Endodermal cell (in vitro differentiated cells): ENCODE measurements at regions not wholly inside any gene's neighbourhood (a gene's known extent, or its start where the extent isn't known, plus 50 kb on each side); places are given as distances from the start of the nearest gene placed in this dataset.

Source experiments
- DNase-seq: peaks from one replicate; pipeline ENCODE4 v3.0.0-alpha.2; 2017
- H3K27ac ChIP-seq: 2 replicates; pipeline ENCODE4 v1.5.1; 2013; ENCODE audit warnings: mild to moderate bottlenecking, low read depth, low read length, moderate library complexity
- H3K27me3 ChIP-seq: 2 replicates; pipeline ENCODE4 v1.6.1; 2013; ENCODE audit warnings: mild to moderate bottlenecking, low read length, moderate library complexity; ENCODE audit not compliant: insufficient read depth, control insufficient read depth, poor library complexity, severe bottlenecking
- H3K36me3 ChIP-seq: 2 replicates; pipeline ENCODE4 v1.7.0; 2013; ENCODE audit warnings: mild to moderate bottlenecking, low read length, moderate library complexity; ENCODE audit not compliant: control insufficient read depth, insufficient read depth
- H3K4me1 ChIP-seq: one replicate; pipeline ENCODE4 v1.7.0; 2013; ENCODE audit warnings: low read length; ENCODE audit not compliant: control insufficient read depth, insufficient read depth
- H3K4me3 ChIP-seq: 2 replicates; pipeline ENCODE4 v1.5.1; 2013; ENCODE audit warnings: mild to moderate bottlenecking, low read length, moderate library complexity
- H3K9ac ChIP-seq: 2 replicates; pipeline ENCODE4 v1.6.1; 2013; ENCODE audit warnings: mild to moderate bottlenecking, low read length, moderate library complexity; ENCODE audit not compliant: poor library complexity, severe bottlenecking; ENCODE audit errors: extremely low read depth
- H3K9me3 ChIP-seq: 2 replicates; pipeline ENCODE4 v1.6.1; 2013; ENCODE audit warnings: mild to moderate bottlenecking, low read length, moderate library complexity; ENCODE audit not compliant: control insufficient read depth
- H3K27ac Mint-ChIP-seq: 2 replicates; pipeline ENCODE4 v1.8.0; 2020; ENCODE audit warnings: mixed read lengths
- H3K27me3 Mint-ChIP-seq: 2 replicates; pipeline ENCODE4 v1.8.0; 2021; ENCODE audit warnings: mild to moderate bottlenecking, mixed read lengths; ENCODE audit not compliant: insufficient read depth
- H3K36me3 Mint-ChIP-seq: 2 replicates; pipeline ENCODE4 v1.8.0; 2020; ENCODE audit warnings: low read depth, mixed read lengths
- H3K4me1 Mint-ChIP-seq: 2 replicates; pipeline ENCODE4 v1.8.0; 2020; ENCODE audit warnings: mixed read lengths
- H3K4me3 Mint-ChIP-seq: 2 replicates; pipeline ENCODE4 v1.8.0; 2020; ENCODE audit warnings: mild to moderate bottlenecking, moderate library complexity, mixed read lengths
- H3K9me3 Mint-ChIP-seq: 2 replicates; pipeline ENCODE4 v1.8.0; 2020; ENCODE audit warnings: mild to moderate bottlenecking, mixed read lengths
- CTCF ChIP-seq: fragments of 200-600 bp; sonication (generic); conservative IDR thresholded peaks from 2 replicates; pipeline ENCODE4 v1.5.0; 2021; ENCODE audit warnings: antibody characterized with exemption, mild to moderate bottlenecking
- WGBS, 2 experiments: methylation state at CpG; one replicate each; pipeline versions ENCODE4 v1.1.5 to v1.1.7; 2013; ENCODE audit warnings: missing lambda C conversion rate in 2 of 2, mixed read lengths in 1 of 2; ENCODE audit not compliant: insufficient coverage in 1 of 2, insufficient read length in 1 of 2; 5-methylcytosine and 5-hydroxymethylcytosine counted together

GRCh38 chr5:179488975-179489374, 61.4 kb upstream of the RUFY1 start:
- Histone ChIP-seq H3K9ac (no peak overlapping the region), H3K27me3 (no peaks in the 10 kb centered on the region), H3K4me3 (no peak overlapping the region), H3K9me3 (no peaks in the 10 kb centered on the region), H3K27ac (no peak overlapping the region), H3K4me1 (no peaks in the 10 kb centered on the region), H3K36me3 (no peaks in the 10 kb centered on the region)
- Mint-ChIP-seq H3K4me1 (no peaks in the 10 kb centered on the region), H3K27ac (no peak overlapping the region), H3K4me3 (no peak overlapping the region), H3K27me3 (no peaks in the 10 kb centered on the region), H3K9me3 (peaks cover 7% of the 10 kb centered on the region), H3K36me3 (no peaks in the 10 kb centered on the region)
- DNase-seq, result no peak
- no peak for TF ChIP-seq CTCF
- WGBS, 2 experiments, result 86 to 100% methylated on average over 3 to 4 of the region's 4 CpGs

GRCh38 chr5:179488491-179488890, 61.9 kb upstream of the RUFY1 start:
- H3K36me3 Mint-ChIP-seq, result no peaks in the 10 kb centered on the region

GRCh38 chr5:179487145-179487544, 63.2 kb upstream of the RUFY1 start:
- Histone ChIP-seq H3K27ac (no peak overlapping the region), H3K9me3 (no peaks in the 10 kb centered on the region), H3K36me3 (no peaks in the 10 kb centered on the region), H3K4me3 (no peak overlapping the region), H3K4me1 (no peaks in the 10 kb centered on the region), H3K9ac (no peak overlapping the region), H3K27me3 (no peaks in the 10 kb centered on the region)
- no peaks in the 10 kb centered on the region for H3K27me3 Mint-ChIP-seq
- peaks cover 7% of the 10 kb centered on the region for H3K9me3 Mint-ChIP-seq
- H3K4me1 Mint-ChIP-seq, result no peaks in the 10 kb centered on the region
- WGBS, 2 experiments, result 71 to 93% methylated on average over 4 to 8 of the region's 8 CpGs
- H3K4me3 Mint-ChIP-seq, result no peak overlapping the region
- DNase-seq, result no peak
- TF ChIP-seq CTCF, result no peak
- no peaks in the 10 kb centered on the region for H3K36me3 Mint-ChIP-seq
- no peak overlapping the region for H3K27ac Mint-ChIP-seq

More at GRCh38 chr5:179488491-179488890, 61.9 kb upstream of the RUFY1 start:
- H3K4me1 Mint-ChIP-seq, result no peaks in the 10 kb centered on the region
- no peaks in the 10 kb centered on the region for H3K36me3 ChIP-seq
- no peak overlapping the region for H3K27ac ChIP-seq
- 98 to 100% methylated on average over 4 to 8 of the region's 8 CpGs for WGBS, 2 experiments
- no peaks in the 10 kb centered on the region for H3K27me3 Mint-ChIP-seq
- H3K9me3 Mint-ChIP-seq, result peaks cover 7% of the 10 kb centered on the region
- no peaks in the 10 kb centered on the region for H3K9me3 ChIP-seq
- H3K4me3 Mint-ChIP-seq, result no peak overlapping the region
- H3K27me3 ChIP-seq, result no peaks in the 10 kb centered on the region
- H3K4me1 ChIP-seq, result no peaks in the 10 kb centered on the region
- TF ChIP-seq CTCF, result no peak
- no peak overlapping the region for H3K9ac ChIP-seq
- DNase-seq, result no peak
- H3K4me3 ChIP-seq, result no peak overlapping the region
- H3K27ac Mint-ChIP-seq, result no peak overlapping the region
